Hematopoietic multipotent progenitor cell treated with erythropoietin and hydrocortisone succinate and interleukin-3 and kit ligand, for 15 days (in vitro differentiated cells): ENCODE measurements at regions not wholly inside any gene's neighbourhood (a gene's known extent, or its start where the extent isn't known, plus 50 kb on each side); places are given as distances from the start of the nearest gene placed in this dataset.
"Not testable (repeated sequence)": the region's sequence is repeated elsewhere in the genome, so short reads cannot be mapped to it uniquely, and the experiment has no call there.

ENCODE experiments used
- DNase-seq: peaks from one replicate; pipeline ENCODE4 v3.0.0-alpha.2; 2015; ENCODE audit warnings: low spot score

- no peak for DNase-seq
Observed at GRCh38 chr13:90680826-90681225, 666.7 kb upstream of the MIR17HG start.

GRCh38 chr13:90683711-90684131 lies 663.8 kb upstream of the MIR17HG start:
- no peak for DNase-seq

- no peak for DNase-seq
Observed at GRCh38 chr13:90686442-90686841, 661.0 kb upstream of the MIR17HG start.

GRCh38 chr13:90689111-90689510 lies 658.4 kb upstream of the MIR17HG start:
- DNase-seq = no peak

GRCh38 chr13:90690458-90691080 lies 656.9 kb upstream of the MIR17HG start:
- no peak for DNase-seq

- no peak for DNase-seq
Observed at GRCh38 chr13:90696254-90696653, 651.2 kb upstream of the MIR17HG start.

- no peak for DNase-seq
Observed at GRCh38 chr13:90696656-90697055, 650.8 kb upstream of the MIR17HG start.

GRCh38 chr13:90700340-90700739 lies 647.1 kb upstream of the MIR17HG start:
- DNase-seq = no peak

- no peak for DNase-seq
Observed at GRCh38 chr13:90701264-90701663, 646.2 kb upstream of the MIR17HG start.

- DNase-seq = no peak
Observed at GRCh38 chr13:90702050-90702449, 645.4 kb upstream of the MIR17HG start.

GRCh38 chr13:90706631-90707030 lies 640.9 kb upstream of the MIR17HG start:
- DNase-seq = no peak

- no peak for DNase-seq
Observed at GRCh38 chr13:90708128-90708527, 639.4 kb upstream of the MIR17HG start.

GRCh38 chr13:90709319-90709718 lies 638.2 kb upstream of the MIR17HG start:
- DNase-seq = no peak

GRCh38 chr13:90710164-90710759 lies 637.2 kb upstream of the MIR17HG start:
- no peak for DNase-seq

GRCh38 chr13:90713441-90714133 lies 633.9 kb upstream of the MIR17HG start:
- no peak for DNase-seq

GRCh38 chr13:90715485-90715884 lies 632.0 kb upstream of the MIR17HG start:
- DNase-seq = no peak

GRCh38 chr13:90717451-90717936 lies 630.0 kb upstream of the MIR17HG start:
- DNase-seq = no peak

- DNase-seq = no peak
Observed at GRCh38 chr13:90719461-90719860, 628.0 kb upstream of the MIR17HG start.

- no peak for DNase-seq
Observed at GRCh38 chr13:90721937-90722336, 625.5 kb upstream of the MIR17HG start.

- DNase-seq = no peak
Observed at GRCh38 chr13:90723381-90723780, 624.1 kb upstream of the MIR17HG start.

- DNase-seq = no peak
Observed at GRCh38 chr13:90726375-90726774, 621.1 kb upstream of the MIR17HG start.

- DNase-seq = no peak
Observed at GRCh38 chr13:90732049-90732448, 615.4 kb upstream of the MIR17HG start.

GRCh38 chr13:90734497-90734896 lies 613.0 kb upstream of the MIR17HG start:
- not testable (repeated sequence) for DNase-seq
